NCI-H69 (cell line): ENCODE measurements at regions not wholly inside any gene's neighbourhood (a gene's known extent, or its start where the extent isn't known, plus 50 kb on each side); places are given as distances from the start of the nearest gene placed in this dataset.
"Not testable (repeated sequence)": the region's sequence is repeated elsewhere in the genome, so short reads cannot be mapped to it uniquely, and the experiment has no call there.

Experiments
- DNase-seq: peaks from one replicate; lab custom pipeline; 2025; lab: John Stamatoyannopoulos, UW

DNA sequence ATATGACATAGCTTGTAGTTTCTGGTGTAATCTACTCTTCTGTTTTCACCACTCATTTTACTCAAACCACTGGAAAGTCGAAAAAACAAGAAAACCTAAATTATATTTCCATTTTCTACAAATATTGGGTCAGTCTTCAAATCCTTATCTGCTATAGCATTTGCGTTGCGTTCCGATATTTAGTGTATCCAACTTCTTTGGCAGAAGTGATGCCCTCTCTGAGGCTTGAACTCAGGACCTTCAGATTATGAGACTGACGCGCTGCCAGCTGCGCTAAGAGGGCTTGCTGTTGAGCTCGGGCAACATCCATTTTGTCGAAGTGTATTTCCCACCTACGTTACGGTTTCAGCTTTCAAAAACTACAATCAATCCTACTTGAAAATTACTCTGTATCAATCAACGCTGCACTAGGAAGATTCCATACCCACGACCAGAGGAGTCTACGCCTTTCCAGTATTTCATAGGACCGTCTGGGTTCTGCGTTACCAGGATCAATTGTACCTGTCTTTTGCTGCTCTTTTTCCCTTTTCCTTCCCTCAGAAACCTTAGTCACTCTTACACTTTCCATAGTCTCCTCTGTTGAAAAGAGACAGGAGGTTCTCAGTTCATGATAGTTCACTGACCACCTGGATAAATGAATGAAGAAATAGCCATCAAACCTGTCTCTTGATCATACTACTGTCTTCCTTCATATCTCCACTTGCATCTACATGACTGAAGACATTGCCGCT is 140.5 kb upstream of the ZNF322 start:
- DNase-seq, result not testable (repeated sequence)

DNA sequence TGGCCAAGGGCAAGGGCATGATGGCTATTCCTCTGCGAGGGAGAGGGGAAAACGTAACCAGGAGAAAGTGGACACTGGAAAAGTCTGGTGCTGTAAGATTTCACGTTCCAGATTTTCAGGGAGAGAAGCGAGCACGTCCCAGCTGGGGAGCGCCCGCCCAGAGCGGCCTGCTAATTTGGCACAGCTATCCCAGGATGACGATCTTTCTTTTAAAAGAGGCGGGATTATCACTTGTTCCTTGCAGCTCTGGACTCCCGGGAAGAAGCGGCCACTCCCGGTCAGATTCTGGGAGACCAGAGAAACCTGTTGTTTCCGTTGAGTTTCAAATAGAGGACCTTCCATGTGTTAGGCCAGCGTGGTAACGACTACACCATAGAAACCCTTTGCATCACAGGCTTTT is 144.2 kb upstream of the ZNF322 start:
- not testable (repeated sequence) for DNase-seq

DNA sequence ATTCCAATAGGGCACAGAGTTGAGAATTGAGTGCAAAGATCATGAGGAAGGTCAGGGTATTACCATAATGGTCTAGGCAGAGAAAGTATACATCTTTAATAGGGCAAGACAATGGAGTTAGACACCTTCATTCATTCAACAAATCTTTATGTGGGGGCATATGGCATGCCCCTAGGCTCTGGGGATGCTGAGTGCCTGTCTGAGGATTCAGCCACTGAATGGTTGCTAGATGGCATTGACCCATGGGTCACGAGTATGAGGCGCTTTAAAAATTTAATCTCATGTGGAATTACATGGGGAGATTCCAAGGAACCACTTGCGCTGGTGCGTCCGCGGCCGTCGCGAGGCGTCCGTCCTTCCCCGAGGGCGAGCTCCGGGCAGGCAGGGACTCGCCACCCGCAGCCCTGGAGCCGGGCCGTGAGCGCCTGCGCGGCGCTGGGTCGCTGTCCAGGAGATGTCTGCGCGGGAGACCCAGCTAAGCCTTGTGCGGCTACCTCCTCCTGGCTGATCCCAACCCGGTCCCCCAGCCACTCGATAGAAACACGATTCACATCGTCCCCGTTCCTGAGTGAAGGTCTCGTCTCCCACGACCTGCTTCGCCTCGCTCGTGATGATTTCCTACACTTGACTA is 152.1 kb upstream of the ZNF322 start:
- DNase-seq, result not testable (repeated sequence)

DNA sequence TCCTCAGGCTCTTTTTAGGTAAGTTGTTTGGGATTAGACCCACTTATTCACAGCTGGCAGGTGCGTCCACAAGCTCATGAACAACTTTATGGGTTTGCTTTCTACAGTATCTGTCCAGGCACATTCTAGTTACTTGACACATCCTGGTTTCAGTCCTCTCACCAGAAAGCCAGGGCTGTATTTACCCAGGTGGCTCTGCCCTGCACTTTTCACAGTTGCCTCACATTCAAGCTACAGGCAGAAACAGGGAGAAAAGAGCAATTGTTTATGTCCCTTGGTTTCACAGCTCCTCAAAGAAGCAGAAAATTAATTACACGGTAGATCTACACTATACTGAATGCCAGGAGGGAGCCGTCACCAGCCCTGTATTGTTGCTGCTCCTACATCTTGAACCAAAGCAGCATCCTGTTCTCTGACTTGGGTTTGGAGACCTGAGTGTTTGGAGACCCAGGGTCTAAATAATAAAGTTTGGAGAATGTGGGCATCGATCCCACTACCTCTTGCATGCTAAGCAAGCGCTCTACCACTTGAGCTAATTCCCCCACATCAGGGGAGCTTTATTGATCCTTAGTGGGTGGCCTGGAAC is 159.2 kb upstream of the ZNF322 start:
- DNase-seq, result not testable (repeated sequence)

DNA sequence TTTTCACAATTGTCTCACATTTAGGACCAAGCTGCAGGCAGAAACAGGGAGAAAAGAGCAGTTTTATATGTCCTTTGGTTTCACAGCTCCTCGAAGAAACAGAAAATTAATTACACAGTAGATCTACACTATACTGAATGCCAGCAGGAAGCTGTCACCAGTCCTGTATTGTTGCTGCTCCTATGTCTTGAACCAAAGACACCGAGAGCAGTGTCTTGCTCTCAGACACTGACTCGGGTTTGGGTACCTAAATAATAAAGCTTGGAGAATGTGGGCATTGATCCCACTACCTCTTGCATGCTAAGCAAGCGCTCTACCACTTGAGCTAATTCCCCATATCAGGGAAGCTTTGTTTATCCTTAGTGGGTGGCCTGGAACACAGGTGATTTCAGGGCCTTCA is 168.4 kb upstream of the ZNF322 start:
- DNase-seq, result not testable (repeated sequence)

DNA sequence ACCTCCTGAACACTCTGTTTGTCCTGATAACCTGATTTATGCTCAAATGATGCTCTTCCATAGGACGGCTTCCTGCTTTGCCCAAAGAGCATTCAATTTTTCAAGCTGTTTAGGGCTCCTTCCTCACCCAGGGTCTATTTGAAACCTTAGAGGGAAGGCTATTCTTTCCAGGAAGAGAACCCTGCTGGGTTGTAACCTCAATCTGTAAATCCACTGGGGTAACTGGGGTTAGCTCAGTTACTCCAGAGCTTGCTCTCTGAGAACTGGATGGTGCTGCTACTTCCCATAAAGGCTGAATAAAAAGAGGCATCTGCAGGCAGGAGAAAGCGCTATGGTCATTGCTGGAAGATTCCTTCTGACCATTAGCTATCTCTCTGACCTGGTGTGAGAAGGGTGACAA is 169.9 kb upstream of the ZNF322 start:
- not testable (repeated sequence) for DNase-seq

GRCh38 chr6:26830992-26831391 is 171.4 kb upstream of the ZNF322 start:
- not testable (repeated sequence) for DNase-seq

DNA sequence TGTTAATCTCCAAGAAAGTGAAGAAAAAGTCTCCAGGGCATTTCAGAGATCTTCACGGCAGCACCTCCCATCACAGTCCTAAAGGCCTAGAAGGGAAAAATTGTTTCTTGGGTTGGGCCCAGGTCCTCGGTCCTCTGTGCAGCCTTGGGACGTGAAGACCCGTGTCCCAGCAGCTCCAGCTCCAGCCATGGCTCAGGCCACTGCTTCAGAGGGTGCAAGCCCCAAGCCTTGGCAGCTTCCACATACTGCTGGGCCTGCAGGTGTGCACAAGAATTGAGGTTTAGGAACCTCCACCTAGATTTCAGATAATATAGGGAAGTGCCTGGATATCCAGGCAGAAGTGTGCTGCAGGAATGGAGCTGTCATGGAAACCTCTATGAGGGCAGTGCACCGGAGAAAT is 176.2 kb upstream of the ZNF322 start:
- DNase-seq, result not testable (repeated sequence)

DNA sequence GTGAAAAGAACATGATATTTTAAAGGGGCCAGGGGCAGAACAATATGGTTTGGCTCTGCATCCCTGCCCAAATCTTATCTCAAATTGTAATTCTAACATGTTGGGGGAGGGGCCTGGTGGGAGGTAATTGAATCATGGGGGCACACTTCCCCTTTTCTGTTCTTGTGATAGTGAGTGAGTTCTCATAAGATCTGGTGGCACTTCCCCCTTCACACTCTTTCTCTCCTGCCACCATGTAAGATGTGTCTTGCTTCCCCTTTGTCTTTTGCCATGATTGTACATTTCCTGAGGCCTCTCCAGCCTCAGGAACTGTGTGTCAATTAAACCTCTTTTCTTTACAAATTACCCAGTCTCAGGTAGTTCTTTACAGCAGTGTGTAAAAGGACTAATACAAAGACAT is 177.1 kb upstream of the ZNF322 start:
- DNase-seq, result not testable (repeated sequence)

GRCh38 chr6:26844823-26845222 is 185.3 kb upstream of the ZNF322 start:
- DNase-seq, result not testable (repeated sequence)

GRCh38 chr6:26857289-26857688 is 197.7 kb upstream of the ZNF322 start:
- not testable (repeated sequence) for DNase-seq

DNA sequence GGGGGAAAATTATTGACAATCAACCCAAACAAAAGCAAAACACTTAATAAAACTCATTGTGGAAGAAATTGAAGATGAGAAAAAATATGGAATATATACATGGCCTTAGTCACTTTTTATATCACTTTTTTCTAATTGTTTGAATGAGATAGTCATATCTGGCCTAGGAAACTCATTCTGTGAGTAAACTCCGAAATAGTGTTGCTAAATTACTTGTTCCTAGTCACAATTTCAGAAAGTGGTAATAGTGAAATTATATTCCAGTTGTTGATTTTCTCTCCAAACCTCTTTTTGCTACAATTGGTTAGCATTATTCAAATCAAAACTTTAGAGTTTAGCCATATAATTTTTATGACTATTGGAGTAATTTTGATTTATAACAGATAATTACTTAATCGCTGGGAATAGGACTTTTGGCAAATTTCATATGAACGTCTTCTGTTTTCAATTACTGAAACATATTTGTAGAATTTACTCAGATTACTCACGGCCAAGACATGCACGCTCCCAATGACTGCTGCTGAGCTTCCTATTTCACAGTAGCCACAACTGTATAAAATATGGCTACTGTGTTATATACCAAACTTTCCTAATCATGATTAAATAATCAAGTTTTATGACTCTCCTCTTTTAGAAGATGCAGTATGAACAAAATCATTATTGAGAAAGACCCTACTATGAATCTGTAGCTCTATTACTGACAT is 199.7 kb upstream of the ZNF322 start:
- not testable (repeated sequence) for DNase-seq

DNA sequence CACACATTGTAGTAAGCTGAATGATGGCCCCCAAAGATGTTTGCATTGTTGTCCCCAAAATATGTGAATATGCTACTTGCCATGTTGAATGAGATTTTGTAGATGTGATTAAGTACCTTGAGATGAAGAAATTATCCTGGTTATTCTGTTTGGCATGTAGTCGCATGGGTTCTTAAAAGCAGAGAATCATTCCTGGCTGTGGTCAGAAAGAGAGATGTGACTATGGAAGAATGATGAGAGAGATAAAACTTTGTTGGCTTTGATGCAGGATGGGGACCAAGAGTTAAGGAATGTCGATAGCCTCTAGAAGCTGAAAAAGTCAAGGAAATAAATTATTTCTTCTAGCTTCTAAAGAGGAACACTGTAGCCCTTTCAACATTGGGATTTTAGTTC is 200.2 kb upstream of the ZNF322 start:
- not testable (repeated sequence) for DNase-seq

- DNase-seq, result not testable (repeated sequence)
Observed at GRCh38 chr6:26861913-26862312, 202.4 kb upstream of the ZNF322 start.

- not testable (repeated sequence) for DNase-seq
Observed at GRCh38 chr6:26863641-26864040, 204.1 kb upstream of the ZNF322 start.

DNA sequence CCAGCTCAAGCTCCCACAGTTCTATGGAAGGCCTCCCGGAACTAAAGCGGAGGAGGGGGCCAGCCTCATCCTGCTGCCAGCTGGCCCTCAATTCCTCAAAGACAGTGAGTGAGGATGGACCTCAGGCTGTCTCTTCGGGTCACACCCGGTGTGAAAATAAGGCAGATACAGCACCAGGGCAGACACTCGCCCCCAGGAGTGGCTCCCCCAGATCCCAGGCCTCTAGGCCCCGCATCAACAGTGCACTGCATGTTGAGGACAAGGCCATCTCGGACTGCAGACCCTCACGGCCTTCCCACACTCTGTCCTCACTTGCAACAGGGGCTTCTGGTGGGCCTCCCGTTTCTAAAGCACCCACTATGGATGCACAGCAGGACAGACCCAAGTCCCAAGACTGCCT is 239.2 kb upstream of the ZNF322 start:
- DNase-seq, result not testable (repeated sequence)

GRCh38 chr6:26924206-26924605 is 264.7 kb upstream of the ZNF322 start:
- DNase-seq, result not testable (repeated sequence)

GRCh38 chr6:26928190-26928589 is 268.6 kb upstream of the ZNF322 start:
- not testable (repeated sequence) for DNase-seq

DNA sequence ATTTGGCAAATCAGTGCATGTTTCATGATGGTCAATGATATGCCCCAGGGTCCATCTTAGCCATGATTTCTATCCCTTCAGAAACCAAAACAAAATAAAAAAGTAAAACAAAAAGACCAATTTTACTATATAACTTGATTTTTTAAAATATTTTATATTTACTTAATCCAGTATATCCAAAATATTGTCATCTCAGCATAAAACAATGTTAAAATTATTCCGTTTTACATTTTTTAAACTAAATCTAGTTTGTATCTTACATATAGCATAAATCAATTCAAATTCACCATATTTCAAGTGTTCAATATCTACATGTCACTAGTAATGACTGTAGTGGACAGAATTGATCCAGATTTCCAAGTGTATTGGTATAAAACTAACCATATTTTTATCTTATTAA is 277.7 kb upstream of the ZNF322 start:
- not testable (repeated sequence) for DNase-seq

- DNase-seq, result not testable (repeated sequence)
Observed at GRCh38 chr6:26951211-26951610, 291.7 kb upstream of the ZNF322 start.

DNA sequence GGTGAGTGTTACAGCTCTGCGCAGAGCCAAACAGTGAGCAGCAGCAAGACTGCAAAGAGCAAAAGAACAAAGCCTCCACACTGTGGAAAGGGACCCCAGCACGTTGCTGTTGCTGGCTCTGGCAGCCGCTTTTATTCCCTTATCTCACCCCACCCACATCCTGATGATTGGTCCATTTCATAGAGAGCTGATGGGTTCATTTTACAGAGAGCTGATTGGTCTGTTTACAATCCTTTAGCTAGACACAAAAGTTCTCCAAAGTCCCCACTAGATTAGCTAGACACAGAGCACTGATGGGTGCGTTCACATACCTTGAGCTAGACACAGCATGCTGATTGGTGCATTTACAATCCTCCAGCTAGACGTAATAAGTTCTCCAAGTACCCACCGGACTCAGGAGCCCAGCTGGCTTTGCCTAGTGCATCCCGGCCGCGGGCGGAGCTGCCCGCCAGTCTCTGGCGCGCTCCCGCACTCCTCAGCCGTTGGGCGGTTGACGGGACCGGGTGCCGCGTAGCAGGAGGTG is 291.4 kb upstream of the PRSS16 start:
- DNase-seq, result peak; percentile 95

GRCh38 chr6:26956601-26957184 is 290.8 kb upstream of the PRSS16 start:
- peak; percentile 91 for DNase-seq
